Stimulated activated CD8-positive, alpha-beta memory T cell treated with anti-CD3 and anti-CD28 coated beads, Interleukin-2, amount 100 ng/mL, for 1 hour (primary cell): ENCODE measurements at regions not wholly inside any gene's neighbourhood (a gene's known extent, or its start where the extent isn't known, plus 50 kb on each side); places are given as distances from the start of the nearest gene placed in this dataset.
"Not testable (repeated sequence)": the region's sequence is repeated elsewhere in the genome, so short reads cannot be mapped to it uniquely, and the experiment has no call there.

Experiments used
- DNase-seq, 2 donors: peaks; one replicate each; pipeline ENCODE4 v3.0.0-alpha.2; 2020; ENCODE audit warnings: low read depth in 2 of 2

DNA sequence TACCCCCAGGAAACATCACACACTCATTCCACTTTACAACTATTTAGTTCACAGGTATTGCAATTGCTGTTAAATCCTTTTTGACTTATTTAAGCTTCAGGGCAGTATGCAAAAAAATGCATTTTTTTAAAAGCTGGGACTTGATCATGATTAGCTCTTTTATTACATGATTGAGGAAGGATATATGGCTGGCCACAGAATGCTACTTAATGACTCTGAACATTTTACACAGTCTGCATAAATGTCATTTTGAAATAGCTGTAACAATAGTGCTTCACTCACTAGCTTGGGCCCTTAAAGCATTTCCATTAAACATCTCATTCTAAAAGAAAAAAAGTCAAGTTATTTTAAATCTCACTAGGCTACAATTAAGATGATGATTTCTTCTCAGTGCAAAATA is 429.7 kb downstream of the FRK start:
- no peak for DNase-seq

- no peak for DNase-seq
Observed at GRCh38 chr6:115630424-115631024, 430.2 kb downstream of the FRK start.

- no peak for DNase-seq
Observed at GRCh38 chr6:115629415-115629814, 431.3 kb downstream of the FRK start.

GRCh38 chr6:115618256-115618655 is 442.4 kb downstream of the FRK start:
- no peak for DNase-seq

GRCh38 chr6:115617031-115617430 is 443.7 kb downstream of the FRK start:
- DNase-seq = no peak

DNA sequence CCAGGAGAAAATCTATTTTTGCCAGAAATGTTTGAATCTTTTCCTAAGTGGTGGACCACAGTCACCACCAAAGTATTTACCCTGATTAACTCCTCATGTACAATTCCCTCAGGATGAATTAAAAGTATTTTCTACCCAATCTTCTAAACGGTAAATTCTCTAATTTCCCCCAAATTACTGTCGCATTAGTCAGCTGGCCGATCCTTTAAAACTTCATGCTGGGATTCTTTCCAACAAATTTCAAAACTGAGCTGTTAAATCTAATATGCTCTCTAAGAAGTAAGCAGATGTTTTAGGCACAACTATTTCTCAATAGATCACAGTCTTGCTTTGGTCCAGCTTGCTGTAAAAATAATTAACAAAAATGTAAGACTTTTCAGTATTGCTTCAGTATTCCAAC is 447.2 kb downstream of the FRK start:
- no peak for DNase-seq

DNA sequence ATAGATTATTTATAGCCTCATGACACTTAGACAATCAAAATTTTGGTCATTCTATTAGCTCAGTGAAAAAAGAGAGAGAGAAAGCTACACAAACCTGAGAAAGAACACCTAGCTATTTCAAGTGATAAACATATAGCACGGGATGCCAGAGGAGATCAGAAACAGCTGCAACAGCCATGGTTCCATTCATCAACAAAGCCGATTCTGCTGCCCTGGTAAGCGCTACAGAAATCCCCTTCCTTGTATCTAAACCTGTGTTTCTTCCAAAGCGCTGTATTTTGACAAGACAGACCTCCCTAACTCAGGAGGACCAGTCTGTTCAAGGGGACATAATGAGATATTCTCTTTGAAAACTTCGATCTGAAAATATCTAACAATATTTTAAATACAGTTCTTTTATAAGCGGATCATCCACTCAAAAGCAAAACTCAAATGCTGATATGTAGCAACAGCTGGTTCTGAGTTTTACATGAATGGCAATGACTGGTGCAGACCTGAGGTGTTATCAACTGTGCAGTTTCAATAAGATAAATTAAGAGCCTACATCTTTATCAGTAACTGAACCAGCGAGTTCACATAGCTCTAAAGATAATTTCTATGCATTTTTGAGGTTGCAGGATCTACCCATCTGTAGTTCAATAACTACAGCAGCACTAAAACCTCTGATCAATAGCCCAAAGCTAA is 447.8 kb downstream of the FRK start:
- DNase-seq = no peak

DNA sequence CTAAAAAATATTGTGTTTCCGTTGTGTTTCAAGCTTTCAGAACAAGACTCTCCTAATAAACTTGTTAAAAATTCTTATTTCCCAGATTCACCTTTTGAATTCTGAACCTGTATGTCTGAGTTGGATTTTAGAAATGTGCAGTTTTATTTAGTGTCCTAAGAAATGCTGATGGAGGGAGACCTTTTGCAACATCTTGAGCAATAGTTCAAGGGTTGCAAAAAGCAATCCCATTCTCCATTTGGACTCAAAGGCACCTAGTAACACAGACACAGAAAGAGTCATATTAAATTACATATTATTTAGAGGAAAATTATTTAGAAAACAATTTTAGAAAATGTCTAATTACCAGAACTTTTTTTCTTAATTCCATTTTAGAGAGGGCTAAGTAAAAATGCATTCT is 448.5 kb downstream of the FRK start:
- no peak for DNase-seq

DNA sequence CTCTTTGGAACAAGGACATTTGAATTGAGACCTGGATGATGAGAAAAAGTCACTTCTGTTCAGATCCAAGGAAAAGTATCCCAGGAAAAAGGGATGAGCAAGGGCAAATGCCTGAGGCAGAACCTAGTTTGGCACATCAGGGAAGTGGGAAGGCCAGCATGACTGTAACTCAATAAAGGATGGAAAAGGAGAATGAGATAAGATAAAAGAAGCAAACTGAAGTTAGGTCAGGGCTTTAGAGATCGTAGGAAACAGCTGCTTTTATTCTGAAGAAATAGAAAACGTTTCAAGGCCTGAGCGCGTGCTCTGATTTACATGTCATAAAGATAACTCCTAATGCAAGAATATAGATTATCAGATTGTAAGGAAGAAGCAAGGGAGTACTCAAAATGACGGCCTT is 450.0 kb downstream of the FRK start:
- no peak for DNase-seq

DNA sequence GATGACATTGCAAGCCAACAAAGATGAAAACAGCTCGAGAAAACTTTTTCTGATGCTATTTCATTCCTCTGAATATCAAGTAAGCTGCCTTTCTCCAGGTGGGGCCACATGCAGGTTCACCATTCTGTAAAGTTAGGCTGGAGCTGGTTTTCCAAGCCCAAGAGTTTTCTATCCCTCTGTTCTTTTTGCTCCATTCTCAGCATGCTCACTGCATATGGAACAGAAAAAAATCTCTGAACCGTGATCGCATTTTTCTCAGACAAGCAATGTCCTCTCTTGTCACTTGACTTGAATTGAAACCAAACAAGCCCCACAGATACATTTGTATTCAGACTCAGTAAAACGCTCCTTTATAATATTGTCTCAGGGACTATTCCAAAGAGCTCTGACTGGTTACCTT is 451.6 kb downstream of the FRK start:
- no peak for DNase-seq

- no peak for DNase-seq
Observed at GRCh38 chr6:115602466-115602865, 458.2 kb downstream of the FRK start.

GRCh38 chr6:115601509-115601908 is 459.2 kb downstream of the FRK start:
- no peak for DNase-seq

- DNase-seq = no peak
Observed at GRCh38 chr6:115601064-115601463, 459.6 kb downstream of the FRK start.

GRCh38 chr6:115594891-115595290 is 465.8 kb downstream of the FRK start:
- DNase-seq = no peak

DNA sequence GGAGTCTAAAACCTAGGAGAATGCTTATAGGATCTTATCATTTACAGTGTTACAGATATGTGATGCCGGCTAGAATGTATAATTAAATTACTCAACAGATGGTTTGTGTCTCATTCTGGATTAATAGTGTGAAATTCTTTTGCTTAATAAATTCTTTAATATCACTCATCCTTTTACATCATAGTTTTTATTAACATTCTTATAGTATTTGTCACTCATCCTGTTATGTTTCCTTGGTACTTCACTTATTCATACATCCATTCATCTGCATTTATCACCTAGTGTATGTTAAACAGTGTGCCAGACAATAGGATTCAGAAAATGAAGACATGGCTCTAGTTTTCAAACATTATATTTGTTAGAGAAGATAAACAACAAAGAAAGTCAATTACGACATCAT is 468.7 kb downstream of the FRK start:
- DNase-seq = no peak

DNA sequence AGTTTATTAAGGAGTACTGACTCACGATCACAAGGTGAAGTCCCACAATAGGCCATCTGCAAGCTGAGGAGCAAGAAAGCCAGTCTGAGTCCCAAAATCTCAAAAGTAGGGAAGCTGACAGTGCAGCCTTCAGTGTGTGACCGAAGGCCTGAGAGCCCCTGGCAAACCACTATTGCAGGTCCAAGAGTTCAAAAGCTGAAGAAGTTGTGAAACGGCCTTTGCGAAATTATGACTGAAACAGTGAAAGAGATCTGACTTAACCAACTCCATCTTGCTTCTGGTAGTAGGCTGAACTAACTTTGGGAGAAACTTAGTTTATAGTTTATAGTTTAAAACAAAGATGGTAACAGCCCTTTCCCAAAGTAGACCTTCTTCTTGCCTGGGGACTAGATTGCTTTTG is 471.6 kb downstream of the FRK start:
- DNase-seq = not testable (repeated sequence)

DNA sequence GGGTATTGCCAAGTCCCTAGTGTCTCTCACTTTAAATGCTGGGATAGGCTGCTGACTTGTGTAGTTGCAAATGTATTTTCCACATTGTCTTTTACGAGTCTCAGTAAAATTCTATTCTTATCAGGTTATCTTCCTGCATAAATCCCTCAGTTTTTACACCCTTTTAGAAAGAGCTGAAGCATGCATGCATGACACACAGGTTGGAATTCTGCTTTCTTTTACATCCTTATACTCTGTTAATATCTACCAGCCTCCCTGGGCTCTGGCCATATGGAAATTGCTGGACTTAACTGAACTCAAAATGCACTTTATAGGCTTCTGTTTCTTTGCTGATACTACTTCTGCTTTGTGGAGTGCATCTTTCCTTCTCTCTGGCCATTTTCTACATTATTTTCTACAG is 477.4 kb downstream of the FRK start:
- no peak for DNase-seq

- DNase-seq = no peak
Observed at GRCh38 chr6:115582386-115582785, 478.3 kb downstream of the FRK start.

DNA sequence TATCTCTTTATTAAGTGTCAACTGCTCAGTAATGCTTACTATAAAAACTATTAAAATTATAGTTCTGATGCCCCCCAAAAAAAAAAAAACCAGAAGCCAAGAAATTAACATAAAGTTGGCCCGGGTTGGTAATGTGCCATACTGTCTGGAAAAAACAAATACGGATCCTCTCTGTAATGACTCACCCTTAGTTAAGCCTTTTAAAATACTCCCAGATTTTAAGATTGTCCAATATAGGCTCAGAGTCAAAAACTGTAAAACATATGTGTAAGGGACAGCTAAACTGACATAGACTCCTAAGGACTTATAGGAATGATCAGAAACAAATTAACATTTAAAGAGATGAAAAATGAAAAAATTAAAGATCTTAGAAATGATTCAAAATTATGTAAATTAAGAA is 481.1 kb downstream of the FRK start:
- not testable (repeated sequence) for DNase-seq

GRCh38 chr6:115577270-115577669 is 483.4 kb downstream of the FRK start:
- DNase-seq = no peak

- DNase-seq = no peak
Observed at GRCh38 chr6:115575285-115575684, 485.4 kb downstream of the FRK start.

- no peak for DNase-seq
Observed at GRCh38 chr6:115573861-115574260, 486.8 kb downstream of the FRK start.

DNA sequence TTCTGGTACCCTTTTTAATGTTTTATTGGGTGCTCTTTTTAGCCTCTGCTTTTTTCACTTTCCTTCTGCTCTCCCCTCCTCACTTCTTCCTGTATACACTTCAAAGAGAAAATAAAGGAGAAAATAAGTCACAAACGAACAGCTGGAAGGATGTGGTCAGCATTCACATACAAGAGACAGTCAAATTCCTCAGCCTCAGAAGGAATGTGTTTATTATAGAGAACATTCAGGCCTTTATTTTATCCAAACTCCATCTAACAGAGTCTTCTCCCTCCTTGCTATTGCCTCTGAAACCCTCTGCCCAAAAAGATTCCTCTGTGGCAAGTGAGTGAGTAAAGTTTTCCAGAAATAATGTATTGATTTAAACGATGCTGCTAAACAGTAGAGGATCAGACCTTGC is 490.4 kb downstream of the FRK start:
- DNase-seq = no peak

DNA sequence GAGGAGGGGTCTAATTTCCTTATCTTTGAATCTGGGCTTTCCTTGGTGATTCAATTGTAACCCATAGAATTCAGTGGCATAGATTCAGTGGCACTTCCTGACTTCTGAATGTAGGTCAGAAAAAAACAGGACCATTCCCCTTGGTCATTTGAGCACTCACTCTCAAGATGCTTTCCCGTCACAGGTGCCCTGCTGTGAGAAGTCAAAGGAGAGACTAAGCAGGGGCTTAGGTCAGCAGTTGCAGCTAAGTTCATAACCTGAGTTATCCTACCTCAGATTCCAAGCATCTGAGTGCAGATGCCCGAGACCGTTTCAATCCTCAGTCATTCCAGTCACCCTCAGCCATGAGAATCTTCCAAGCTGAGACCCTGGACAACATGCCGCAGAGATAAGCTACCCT is 506.6 kb downstream of the FRK start:
- no peak for DNase-seq
